Spleen (tissue), 7 donors: ENCODE measurements at regions not wholly inside any gene's neighbourhood (a gene's known extent, or its start where the extent isn't known, plus 50 kb on each side); places are given as distances from the start of the nearest gene placed in this dataset.

ENCODE experiments used
- CTCF ChIP-seq, 11 experiments: fragments of 200-600 bp in 7 of 11; fragments of 450-650 bp in 4 of 11; sonication (generic) in 4 of 11; IDR thresholded peaks in 8 of 11; conservative IDR thresholded peaks in 3 of 11; 1 replicate in 7 of 11; 2 replicates in 4 of 11; pipeline versions ENCODE4 v1.4.0 to v1.8.0; 2016 to 2021; ENCODE audit warnings: antibody characterized with exemption in 11 of 11, inconsistent platforms in 4 of 11, mild to moderate bottlenecking in 1 of 11
- POLR2A ChIP-seq, 3 donors: fragments of 450-650 bp; IDR thresholded peaks; one replicate each; pipeline ENCODE4 v1.5.1; 2017; ENCODE audit warnings: antibody characterized with exemption in 3 of 3, mild to moderate bottlenecking in 1 of 3
- POLR2AphosphoS5 ChIP-seq, 3 donors: sonication (generic); formaldehyde crosslinking; IDR thresholded peaks; one replicate each; pipeline ENCODE4 v1.5.1; 2017; ENCODE audit warnings: antibody characterized with exemption in 3 of 3
- donor health status: DM: no; HTN: no; CAD: no; lungs with moderate emphysema.
- donor health status: DM: no; HTN: no; CAD: no.
- donor health status: DM: no; HTN: no; CAD: no.

GRCh38 chr9:73684601-73685000, 532.9 kb downstream of the ANXA1 start:
- TF ChIP-seq CTCF (IDR thresholded peaks at IDR 0.05 in 8 of 11, conservative IDR thresholded peaks at IDR 0.05 in 3 of 11) (no peak), POLR2A (IDR thresholded peaks at IDR 0.05) (no peak), POLR2AphosphoS5 (IDR thresholded peaks at IDR 0.05) (no peak)
